HG03095 (cell line): ENCODE measurements at regions not wholly inside any gene's neighbourhood (a gene's known extent, or its start where the extent isn't known, plus 50 kb on each side); places are given as distances from the start of the nearest gene placed in this dataset.

Source experiments
- ATAC-seq: cut with Tn5 transposase; IDR thresholded peaks from one replicate; pipeline ENCODE4 v1.9.1; 2021; ENCODE audit warnings: moderate library complexity; ENCODE audit not compliant: unreplicated experiment

GRCh38 chr5:143665866-143666265 lies 146.1 kb upstream of the HMHB1 start:
- ATAC-seq: no peak

GRCh38 chr5:143664623-143665022 lies 147.3 kb upstream of the HMHB1 start:
- no peak for ATAC-seq

DNA sequence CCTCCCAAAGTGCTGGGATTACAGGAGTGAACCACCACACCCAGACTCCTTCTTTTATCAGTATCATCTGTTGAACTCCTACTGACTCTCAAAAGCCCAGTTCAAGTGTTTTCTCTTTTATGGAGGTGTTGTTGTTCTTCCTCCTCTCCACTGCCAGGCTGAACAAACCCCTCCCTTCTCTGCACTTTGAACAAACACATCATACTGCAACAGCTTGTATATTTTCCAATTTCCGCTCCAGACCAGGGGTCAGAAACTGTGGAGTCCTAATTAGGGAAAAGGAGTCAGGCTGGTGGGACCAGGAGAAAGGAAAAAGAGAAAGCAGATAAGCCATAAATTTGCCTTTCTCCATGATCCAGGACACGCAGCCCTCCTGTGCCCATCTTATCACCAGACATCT lies 148.1 kb upstream of the HMHB1 start:
- ATAC-seq: no peak

DNA sequence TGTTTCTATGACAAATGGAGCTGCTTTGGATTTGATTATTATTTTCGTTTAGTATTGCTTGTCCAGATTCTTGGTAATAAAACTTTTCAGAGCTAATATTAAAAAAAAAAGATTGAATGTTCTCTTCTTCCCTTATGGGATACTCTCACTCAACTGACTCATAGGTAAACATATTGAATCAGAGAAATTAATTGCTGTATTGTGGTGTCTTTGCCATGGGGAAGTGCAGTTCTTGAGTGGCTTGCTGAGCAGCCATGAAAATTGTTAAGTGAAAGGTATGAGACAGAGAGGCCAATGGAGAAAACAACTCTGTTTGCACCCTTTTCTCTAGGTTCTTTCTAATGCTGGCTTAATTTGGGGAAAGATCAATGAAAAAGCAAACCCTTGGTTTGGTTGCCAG lies 149.9 kb upstream of the HMHB1 start:
- no peak for ATAC-seq

GRCh38 chr5:143660625-143661024 lies 151.3 kb upstream of the HMHB1 start:
- no peak for ATAC-seq

- ATAC-seq: no peak
These were observed 152.2 kb upstream of the HMHB1 start for GRCh38 chr5:143659599-143660238.

- no peak for ATAC-seq
These were observed 153.0 kb upstream of the HMHB1 start for GRCh38 chr5:143658956-143659355.

- no peak for ATAC-seq
These were observed 154.2 kb upstream of the HMHB1 start for GRCh38 chr5:143657647-143658285.

DNA sequence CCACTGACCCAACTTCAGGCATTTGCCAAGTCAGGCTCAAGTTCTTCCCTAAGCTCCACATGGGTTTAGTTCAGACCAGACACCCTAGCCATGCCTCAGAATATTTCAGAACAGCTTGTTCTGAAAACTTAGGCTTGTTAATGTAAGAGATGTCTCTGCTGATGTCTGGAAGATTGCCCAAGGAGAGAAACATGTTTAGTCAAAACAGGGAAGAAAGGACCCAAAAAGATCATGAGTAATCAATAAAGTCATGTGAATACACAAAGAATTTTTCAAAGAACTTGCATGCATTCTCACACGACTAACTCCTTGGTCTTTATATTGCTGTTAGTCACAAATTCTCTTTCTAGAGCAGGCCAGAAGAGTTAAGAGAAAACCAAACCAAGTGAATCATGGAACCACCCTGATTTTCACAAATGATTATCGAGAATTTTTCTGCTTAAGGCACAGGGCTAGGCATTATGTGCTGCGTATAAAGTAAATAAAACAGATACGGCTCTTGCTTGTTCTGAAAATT lies 158.1 kb upstream of the HMHB1 start:
- no peak for ATAC-seq

- no peak for ATAC-seq
These were observed 158.7 kb upstream of the HMHB1 start for GRCh38 chr5:143653256-143653655.

DNA sequence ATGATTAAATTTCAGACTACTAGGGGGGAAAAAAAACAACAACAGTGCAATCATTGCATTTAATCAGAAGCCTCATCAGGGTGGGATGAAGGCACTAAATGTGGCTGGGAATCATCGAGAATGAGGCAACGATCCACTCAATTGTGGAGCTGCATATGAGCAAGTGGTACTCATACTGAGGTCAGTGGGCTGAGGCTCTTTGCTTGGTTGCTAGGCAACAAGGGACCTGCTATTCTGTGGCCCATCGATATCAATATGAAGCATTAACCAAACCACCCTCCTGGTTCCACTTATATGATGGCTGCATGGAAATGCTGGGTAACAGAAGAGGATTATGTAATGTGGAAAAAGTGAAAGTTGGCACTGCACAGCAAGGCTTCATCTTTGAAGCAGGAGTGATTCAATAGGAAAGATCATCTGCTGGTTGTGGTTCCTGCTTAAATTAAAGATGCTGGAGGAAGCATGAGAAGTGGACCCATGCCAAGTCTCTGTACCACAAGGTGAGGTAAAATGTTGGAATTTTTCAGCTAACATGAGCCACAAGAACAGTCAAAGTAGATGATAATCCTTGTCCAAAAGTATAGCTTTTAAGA lies 159.8 kb upstream of the HMHB1 start:
- no peak for ATAC-seq

- ATAC-seq: no peak
These were observed 161.9 kb upstream of the HMHB1 start for GRCh38 chr5:143649937-143650621.

- ATAC-seq: no peak
These were observed 163.3 kb upstream of the HMHB1 start for GRCh38 chr5:143648696-143649095.

GRCh38 chr5:143646961-143647360 lies 165.0 kb upstream of the HMHB1 start:
- no peak for ATAC-seq

GRCh38 chr5:143645356-143645755 lies 166.6 kb upstream of the HMHB1 start:
- no peak for ATAC-seq

DNA sequence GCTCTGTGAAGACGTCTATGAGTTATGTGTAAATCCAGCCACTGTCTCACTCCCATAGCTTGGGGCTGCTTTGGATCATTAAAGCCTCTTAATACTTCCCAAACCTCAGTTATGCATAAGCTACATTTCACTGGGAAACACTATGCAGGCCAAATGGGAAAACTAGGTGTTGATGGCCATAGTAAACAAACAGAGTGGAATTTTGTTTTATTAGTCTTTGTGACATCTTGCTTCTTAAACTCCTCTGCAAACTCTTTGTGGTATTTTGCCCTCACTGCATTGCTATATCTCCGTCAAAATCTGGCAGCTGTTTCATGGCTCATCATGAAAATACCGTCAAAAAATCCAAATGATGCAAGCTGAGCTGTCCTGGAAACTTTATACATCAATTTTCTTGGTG lies 167.2 kb upstream of the HMHB1 start:
- no peak for ATAC-seq

GRCh38 chr5:143642791-143643190 lies 169.2 kb upstream of the HMHB1 start:
- ATAC-seq: no peak

GRCh38 chr5:143641549-143642355 lies 170.2 kb upstream of the HMHB1 start:
- ATAC-seq: peak; percentile 69

- no peak for ATAC-seq
These were observed 173.3 kb upstream of the HMHB1 start for GRCh38 chr5:143638654-143639053.

- no peak for ATAC-seq
These were observed 174.9 kb upstream of the HMHB1 start for GRCh38 chr5:143636931-143637528.
